GM20431 (cell line): ENCODE measurements at regions not wholly inside any gene's neighbourhood (a gene's known extent, or its start where the extent isn't known, plus 50 kb on each side); places are given as distances from the start of the nearest gene placed in this dataset.

Experiments
- in situ Hi-C: fragments of 300-500 bp; cut with MseI, MboI; formaldehyde crosslinking; loops from one replicate; pipeline ENCODE4 v1.15.0; 2020; ENCODE audit warnings: low sequenced_read_pairs; ENCODE audit not compliant: unreplicated experiment

DNA sequence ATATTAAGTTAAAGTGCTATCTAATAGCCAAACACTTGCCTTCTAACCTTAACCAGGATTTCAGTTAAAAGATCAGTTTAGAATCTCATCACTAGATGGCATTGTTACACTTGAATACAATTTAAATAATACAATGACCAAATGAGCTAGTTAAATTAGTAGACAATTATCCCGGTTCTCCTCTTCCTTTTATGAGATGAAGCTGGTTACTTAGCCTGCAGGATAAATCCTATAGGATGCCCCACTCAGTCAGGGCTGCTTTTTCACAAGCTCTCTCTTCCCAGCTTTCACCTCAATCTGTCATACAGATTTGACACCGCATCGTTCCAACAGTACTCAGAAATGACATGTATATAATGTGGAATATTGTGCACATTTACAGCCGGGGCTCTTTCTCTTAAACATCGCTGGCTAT is 678.8 kb downstream of the KCNJ3 start:
- in situ Hi-C loops = loop anchor here (25.0 kb wide), 2 partner anchors 1210 to 1810 kb away; no protein-coding TSS in a partner anchor

- in situ Hi-C loops = no loop called here
These were observed 674.5 kb downstream of the KCNJ3 start for GRCh38 chr2:155372969-155373368.

DNA sequence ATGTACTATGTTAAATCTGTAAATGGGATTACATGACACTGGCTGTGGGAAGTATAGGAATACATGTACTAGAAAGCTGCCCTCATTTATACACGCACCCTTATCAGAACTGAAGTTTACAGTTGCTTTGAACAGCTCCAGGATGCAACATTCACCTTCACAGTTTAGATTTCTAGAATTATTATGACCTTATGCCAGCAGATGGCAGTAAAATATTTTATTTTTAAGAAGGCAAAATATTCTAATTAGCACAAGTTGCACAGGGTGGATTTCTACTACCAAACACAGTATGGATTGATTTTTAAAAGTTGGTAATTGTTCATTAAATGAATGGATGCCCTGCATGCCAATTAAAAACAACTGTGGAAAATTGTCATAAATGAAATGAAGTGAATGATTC is 670.4 kb downstream of the KCNJ3 start:
- in situ Hi-C loops = no loop called here

GRCh38 chr2:155364766-155365165 is 666.3 kb downstream of the KCNJ3 start:
- in situ Hi-C loops = no loop called here

DNA sequence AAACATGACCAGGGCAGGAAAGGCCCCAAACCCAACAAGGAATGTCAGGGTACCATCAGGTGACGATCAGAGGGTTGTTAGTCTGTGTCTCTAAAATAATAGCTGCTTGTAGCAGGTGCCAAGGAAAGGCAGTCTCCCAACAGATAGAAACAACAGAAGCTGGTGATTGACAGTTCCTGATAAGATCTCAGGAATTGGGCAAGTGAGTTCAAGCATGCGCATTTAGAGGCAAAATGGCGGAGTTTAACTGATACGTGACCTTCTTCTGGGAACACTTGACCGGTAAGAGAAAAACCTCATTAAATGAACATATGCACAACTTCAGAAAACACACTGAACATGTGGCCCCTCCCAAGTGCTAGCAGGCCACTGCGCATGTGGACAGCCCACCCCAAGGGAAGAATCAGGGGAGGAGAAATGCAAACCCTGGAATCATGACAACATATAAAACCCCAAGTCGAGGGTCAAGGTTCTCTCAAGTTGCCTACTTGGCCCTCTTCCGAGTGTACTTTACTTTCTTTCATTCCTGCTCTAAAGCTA is 664.9 kb downstream of the KCNJ3 start:
- in situ Hi-C loops = no loop called here

GRCh38 chr2:155357172-155357571 is 658.7 kb downstream of the KCNJ3 start:
- in situ Hi-C loops = no loop called here

- in situ Hi-C loops = no loop called here
These were observed 657.8 kb downstream of the KCNJ3 start for GRCh38 chr2:155356250-155356649.

DNA sequence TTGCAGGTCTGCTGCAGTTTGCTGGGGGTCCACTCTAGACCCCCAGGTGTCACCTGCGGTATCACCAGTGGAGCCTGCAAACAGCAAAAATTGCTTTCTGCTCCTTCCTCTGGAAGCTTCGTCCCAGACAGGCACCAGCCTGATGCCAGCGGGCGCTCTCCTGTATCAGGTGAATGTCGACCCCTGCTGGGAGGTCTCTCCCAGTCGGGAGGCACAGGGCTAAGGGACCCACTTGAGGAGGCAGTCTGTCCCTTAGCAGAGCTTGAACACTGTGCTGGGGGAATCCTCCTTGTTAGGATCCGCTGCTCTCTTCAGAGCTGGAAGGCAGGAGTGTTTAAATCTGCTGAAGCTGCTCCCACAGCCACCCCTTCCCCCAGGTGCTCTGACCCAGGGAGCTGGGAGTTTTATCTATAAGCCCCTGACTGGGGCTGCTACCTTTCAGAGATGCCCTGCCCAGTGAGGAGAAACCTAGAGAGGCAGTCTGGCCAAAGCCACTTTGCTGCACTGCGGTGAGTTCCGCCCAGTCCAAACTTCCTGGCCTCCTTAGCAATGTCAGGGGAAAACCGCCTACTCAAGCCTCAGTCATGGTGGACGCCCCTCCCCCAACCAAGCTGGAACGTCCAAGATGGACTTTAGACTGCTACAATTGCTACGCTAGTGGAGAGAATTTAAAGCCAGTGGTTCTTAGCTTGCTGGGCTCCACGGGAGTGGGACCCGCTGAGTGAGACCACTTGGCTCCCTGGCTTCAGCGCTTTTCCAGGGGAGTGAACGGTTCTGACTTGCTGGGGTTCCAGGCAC is 652.5 kb downstream of the KCNJ3 start:
- in situ Hi-C loops = no loop called here

GRCh38 chr2:155332016-155332415 is 633.5 kb downstream of the KCNJ3 start:
- in situ Hi-C loops = no loop called here

DNA sequence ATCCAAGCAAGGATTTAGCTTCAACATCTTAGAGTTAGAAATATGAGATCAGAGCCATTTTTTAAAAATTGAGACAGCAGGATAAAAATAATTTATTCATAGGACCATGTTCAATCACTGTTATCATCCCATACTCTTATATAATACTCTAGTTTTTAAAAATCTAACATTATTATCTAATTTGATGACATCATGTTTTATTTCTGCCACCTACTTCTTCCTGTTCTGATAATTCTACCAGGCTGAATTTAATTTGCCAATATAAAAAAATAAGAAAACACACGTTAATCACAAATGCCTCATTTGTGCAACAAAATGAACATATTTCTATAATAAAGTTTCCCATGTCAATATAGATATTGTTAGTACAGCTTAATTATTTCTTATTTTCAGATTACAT is 621.7 kb downstream of the KCNJ3 start:
- in situ Hi-C loops = no loop called here

GRCh38 chr2:155318710-155319109 is 620.2 kb downstream of the KCNJ3 start:
- in situ Hi-C loops = no loop called here

- in situ Hi-C loops = no loop called here
These were observed 617.3 kb downstream of the KCNJ3 start for GRCh38 chr2:155315768-155316167.

GRCh38 chr2:155310589-155310988 is 612.1 kb downstream of the KCNJ3 start:
- in situ Hi-C loops = no loop called here

DNA sequence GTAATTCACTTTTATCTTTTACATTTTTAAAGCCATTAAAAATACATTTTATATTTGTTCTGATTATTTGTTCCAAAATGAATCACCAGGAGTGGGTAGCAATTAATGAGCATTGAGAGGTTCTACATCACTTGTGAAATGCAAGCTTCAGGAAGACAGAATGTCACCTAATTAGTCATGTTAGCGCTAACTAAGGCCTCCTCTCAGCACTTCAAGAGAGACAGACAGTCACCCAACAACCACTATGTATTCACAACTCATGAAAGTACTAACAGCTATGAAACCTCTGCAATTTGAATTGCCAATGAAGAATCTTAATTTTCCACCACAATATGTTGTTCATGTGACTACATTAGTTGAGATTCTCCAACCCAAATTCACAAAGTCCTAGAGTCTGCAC is 611.0 kb downstream of the KCNJ3 start:
- in situ Hi-C loops = no loop called here

GRCh38 chr2:155308367-155309009 is 610.0 kb downstream of the KCNJ3 start:
- in situ Hi-C loops = no loop called here

DNA sequence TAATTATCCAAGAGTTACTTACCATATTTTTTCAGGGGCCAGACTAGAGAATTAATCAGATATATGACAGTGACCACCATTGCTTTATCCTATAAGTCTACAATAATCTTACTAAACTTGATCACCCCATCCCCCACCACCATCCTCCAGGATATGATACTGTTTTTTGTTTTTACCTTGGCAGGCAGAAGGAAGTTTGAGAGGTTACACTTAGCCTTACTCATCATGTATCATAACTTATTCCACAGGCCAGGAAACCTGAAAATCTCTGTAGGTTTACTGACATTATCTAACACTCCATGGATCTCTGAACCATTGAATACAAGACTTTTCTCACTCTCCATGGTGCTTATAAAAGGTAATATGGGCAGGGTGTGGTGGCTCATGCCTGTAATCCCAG is 602.7 kb downstream of the KCNJ3 start:
- in situ Hi-C loops = no loop called here

DNA sequence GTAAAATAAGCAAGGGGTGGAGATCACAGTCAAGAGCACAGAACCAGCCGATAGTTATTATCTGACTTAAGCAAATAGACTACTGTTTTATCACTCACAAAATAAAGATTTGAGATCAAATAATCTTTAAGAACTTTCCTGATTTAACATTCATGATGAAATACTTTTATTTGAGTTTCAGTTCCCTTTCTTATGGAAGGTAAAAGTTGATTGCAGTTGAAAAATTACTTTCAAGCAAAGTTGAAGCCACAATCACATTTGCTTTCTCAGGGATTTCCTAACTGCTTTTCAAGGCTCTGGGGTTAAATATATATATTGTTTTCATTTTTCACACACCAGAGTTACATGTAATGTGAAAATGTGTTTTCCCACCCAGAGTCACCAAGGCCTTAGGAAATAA is 599.5 kb downstream of the KCNJ3 start:
- in situ Hi-C loops = no loop called here

GRCh38 chr2:155294358-155294757 is 595.9 kb downstream of the KCNJ3 start:
- in situ Hi-C loops = no loop called here

DNA sequence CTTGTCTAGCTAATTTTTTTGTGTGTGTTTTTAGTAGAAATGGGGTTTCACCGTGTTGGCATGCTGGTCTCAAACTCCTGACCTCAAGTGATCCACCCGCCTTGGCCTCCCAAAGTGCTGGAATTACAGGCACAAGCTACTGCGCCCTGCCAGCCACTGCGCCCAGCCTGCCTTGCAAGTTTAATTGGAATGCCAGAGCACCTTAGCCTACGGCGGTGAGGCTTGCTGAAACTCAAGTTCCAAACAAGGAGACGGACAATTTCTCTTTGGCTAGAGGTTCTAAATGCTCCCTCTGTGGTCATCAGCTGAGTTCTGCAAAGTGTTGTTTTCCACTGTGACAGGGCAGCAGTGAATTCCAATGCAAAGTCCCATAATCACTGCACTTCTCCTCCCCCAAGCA is 583.4 kb downstream of the KCNJ3 start:
- in situ Hi-C loops = no loop called here

- in situ Hi-C loops = no loop called here
These were observed 574.8 kb downstream of the KCNJ3 start for GRCh38 chr2:155273323-155273722.

DNA sequence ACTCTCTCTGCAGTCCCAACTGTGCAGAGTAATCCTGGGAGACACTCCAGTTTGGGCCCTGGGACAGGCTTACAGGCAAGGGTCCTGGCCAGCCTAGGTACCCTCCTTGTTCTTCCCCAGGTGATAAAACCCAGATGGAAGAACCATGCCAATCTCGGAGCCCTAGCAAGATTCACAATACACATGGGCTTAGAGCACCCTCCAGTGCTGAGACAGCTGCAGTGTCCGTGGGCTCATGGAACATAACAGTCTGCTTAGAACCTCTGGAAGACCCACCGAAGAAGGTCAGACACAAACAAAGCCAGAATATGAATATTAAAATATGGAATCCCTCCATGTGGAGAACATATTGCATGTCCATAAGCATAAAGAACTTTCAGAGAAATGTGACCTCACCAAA is 568.1 kb downstream of the KCNJ3 start:
- in situ Hi-C loops = no loop called here
